Activated T-helper 1 cell treated with anti-CD3 and anti-CD28 coated beads, Interleukin-2, amount 50 U/mL, for 16 hours (primary cell): ENCODE measurements at regions not wholly inside any gene's neighbourhood (a gene's known extent, or its start where the extent isn't known, plus 50 kb on each side); places are given as distances from the start of the nearest gene placed in this dataset.

ENCODE experiments used
- DNase-seq, 2 donors: peaks; one replicate each; pipeline ENCODE4 v3.0.0-alpha.2; 2020; ENCODE audit warnings: low read depth in 1 of 2, low spot score in 1 of 2

DNA sequence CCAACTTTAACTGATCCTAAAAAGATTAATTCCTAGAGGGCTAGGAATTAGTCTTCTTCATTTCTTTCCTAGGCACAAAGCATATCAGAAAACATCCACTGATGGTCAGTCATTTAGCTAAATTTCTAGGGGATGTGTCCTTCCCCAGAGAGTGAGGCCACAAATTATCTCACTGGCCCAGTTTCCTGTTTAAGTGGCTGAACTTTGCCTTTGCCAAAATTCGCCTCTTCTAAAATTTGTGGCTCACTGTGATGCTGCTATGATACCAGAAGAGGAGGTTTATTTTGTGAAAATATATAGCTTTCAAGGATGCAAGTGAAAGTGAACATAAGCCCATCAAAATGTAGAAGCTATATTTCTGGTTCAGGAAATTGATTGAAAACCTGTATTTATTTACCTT lies 98.1 kb upstream of the FER start:
- DNase-seq, result no peak

DNA sequence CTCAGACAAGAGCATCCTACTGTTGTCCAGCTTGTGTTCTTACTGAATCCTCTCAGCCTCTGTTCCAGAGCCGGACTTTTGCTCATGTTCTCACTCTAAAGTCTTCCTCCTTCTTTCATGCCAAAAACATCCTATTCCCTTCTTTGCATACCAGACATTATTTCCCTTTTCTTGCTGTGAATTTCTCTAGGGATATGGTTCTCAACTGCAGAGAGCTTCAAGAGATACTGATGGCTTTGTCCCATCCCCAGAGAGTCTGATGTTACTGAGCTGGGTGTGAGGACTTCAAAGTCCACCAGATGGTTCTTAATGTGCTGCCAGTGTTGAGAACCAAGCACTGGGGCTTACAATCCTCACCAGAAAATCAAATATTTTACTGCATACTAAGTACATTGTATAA lies 98.6 kb upstream of the FER start:
- no peak for DNase-seq

DNA sequence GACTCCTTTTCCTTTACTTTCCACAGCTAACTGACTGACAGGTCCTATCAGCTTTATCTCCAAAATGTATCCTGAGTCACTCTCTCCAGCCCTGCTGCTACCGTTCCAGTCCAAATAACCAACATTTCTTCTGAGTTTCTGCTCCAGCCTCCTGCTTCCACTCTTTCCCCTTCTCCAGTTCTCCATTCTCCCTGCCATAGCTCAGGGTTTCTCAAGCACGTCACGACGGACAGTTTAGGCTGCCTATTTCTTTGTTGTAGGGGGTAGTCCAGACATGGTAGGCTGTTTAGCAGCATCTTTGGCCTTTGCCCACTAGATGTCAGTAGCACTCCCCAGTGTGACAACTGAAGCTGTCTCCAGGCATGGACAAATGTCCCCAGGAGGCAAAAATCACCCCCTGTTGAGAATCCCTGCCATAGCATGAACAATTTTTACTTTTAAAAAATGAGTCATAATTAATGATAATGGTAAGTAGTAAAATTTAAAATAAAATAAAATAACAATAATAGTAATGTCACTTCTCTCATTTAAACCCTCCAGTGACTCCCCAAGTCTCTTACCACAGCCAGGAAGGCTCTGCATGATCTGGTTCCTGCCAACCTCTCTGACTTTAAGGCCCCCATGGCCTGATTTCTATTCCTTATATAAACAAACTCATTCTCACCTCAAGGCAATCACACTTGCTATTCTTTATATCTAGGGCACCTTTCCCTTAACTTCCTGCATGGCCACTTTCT lies 105.4 kb upstream of the FER start:
- DNase-seq, result peak in 1 of 2 donors; percentile 4

DNA sequence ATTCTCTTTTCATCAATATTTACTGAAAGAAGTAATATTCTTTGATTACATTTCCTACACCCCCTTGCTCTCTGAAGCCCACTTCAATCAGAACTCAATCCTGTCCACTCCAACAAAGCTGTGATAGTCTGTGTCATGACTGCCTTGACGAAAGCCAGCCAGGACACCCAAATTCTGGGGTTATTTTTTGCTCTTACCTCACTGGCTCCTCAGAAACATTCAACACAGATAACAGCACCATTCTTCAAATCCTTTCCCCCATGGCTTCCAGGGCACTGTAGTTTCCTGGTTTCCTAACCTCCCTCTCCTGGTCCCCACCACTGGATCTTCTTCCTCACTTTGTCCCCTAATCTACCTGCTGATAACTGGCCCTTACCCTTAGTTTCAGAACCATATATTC lies 106.1 kb upstream of the FER start:
- DNase-seq, result no peak

DNA sequence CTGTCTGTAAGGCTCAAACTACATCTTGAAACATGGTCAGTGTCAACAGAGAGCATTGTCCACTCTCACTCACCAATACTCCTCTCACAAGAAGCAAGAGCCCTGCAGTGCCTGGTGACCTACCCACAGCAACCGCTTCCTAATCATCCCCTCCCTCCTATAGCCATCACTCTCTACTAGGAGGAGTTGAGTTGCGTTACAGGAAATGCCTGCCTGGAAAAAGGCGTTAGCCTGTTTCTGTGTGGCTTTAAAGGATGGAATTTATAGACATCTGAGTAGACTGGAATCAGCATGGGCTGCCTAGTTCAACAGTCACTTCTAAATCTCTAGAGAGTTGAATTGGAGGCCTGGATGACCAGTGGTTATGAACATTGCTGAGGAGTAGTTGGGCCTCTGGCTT lies 108.3 kb upstream of the FER start:
- DNase-seq, result no peak

DNA sequence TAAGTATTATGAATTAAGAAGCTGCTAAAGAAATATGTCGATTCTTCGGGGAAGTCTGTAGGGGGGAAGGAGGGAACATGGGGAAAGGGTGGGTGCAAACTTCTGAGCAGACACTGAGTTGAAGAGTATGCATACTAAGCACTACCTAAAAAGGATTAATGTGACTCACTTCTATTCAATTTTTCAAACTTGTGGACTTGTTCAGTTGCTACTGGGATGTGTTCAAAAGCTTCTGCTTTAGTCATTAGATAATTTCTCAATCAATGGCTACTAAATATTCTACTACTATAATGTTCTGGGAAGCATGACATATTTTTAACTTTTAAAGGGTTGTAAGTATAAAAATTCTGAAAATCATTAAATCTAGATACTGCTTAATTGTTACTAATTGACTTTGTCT lies 109.7 kb upstream of the FER start:
- DNase-seq, result no peak

DNA sequence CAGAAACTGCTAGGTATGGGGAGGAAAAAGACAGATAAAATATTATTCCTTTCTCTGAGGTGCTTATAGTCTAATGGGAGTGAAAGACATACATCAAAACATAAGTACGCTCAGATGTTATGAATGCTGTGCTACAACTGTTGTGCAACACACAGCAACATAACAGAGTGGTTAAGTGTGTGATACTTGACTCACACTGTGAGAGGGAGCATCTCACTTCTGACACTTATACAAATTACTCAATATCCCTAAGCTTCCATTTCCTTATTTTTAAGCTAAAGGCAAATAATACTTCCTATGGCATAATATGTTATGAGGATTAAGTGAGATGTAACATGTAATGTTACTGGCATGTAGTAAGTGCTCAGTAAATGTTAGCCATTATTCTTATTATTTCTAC lies 110.6 kb upstream of the FER start:
- no peak for DNase-seq

DNA sequence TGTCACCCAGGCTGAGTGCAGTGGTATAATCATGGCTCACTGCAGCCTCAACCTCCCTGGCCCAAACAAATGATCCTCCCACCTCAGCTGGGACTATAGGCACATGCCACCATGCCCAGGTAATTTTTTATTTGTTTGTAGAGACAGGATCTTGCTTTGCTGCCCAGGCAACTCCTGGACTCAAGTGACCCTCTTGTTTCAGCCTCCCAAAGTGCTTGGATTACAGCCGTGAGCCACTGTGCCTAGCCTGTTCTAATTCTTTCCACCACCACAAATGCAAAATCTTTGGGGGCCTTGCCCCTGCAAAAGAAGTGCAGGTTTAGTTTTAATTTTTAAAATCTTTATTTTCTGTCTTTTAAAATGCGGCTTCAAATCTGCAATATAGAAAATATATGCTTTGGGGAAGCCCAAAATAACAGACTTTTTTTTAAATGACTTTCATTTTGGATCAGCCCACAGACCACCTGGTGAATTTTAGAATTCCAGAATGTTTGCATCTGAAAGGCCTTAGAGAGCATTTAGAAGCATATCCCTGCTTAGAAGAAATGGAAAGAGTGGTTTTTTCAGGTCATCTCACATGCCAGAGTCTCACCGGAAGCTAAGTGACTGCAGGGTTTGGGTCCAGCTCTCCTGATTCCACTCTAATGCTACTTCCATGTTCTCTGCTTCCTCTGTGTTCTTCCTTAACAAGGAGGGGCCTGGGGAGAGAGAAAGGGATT lies 111.4 kb upstream of the FER start:
- DNase-seq, result no peak

DNA sequence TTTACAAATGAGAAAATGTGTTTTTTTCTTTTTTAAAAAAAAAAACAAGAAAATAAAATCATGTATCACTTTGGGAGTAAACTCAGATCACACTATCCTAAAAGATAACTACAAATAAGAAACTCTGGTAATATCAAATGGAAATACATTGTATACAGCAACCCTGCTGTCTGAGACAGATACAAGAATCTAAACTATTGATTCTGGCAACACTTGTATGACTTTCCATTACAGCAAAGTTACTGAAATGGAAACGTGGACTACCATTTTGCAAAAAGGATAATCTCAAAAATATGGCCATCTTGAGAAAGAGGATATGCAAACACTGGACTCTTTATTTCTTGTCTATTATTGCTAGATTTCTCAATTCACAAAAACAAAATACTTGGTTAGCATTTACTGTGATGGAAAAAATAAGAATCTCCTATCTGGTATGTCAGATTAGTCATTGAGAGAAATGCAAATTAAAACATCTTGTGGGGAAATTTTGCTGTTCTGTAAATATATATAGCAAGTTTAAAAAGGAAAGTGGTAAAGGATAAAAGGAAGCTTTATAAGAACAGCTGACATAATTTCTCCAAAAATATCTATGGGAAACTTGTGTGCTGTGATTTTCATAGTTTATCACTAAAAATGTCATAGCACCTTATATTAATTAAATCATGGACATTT lies 112.9 kb upstream of the FER start:
- DNase-seq, result no peak

DNA sequence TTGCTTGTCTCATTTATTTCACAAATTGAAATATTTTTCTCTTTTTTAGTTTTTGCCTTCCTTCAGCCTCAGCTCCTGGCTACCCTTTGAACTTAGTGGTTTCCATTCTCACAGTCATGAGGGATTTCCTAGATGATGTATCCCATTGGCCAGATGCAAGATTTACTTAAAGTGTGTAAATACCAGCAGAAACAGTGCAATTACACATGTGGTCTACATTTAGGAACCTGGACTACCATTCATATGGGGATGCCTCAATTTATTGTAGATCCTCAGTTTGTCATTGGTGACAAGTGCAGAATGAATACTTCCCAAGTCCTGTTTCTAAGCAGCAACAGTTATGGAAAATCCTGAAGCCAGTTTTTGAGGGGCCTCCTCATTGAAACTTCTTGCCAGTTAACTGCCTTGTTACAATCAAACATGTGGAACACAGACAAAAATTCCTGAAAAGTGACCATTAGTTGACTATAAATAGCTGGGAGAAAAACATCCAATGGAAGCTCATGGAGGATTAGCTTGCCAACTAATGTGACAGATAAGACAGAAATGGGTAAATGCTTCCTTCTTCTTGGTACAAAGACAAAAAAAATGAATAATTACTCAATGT lies 113.6 kb upstream of the FER start:
- no peak for DNase-seq

DNA sequence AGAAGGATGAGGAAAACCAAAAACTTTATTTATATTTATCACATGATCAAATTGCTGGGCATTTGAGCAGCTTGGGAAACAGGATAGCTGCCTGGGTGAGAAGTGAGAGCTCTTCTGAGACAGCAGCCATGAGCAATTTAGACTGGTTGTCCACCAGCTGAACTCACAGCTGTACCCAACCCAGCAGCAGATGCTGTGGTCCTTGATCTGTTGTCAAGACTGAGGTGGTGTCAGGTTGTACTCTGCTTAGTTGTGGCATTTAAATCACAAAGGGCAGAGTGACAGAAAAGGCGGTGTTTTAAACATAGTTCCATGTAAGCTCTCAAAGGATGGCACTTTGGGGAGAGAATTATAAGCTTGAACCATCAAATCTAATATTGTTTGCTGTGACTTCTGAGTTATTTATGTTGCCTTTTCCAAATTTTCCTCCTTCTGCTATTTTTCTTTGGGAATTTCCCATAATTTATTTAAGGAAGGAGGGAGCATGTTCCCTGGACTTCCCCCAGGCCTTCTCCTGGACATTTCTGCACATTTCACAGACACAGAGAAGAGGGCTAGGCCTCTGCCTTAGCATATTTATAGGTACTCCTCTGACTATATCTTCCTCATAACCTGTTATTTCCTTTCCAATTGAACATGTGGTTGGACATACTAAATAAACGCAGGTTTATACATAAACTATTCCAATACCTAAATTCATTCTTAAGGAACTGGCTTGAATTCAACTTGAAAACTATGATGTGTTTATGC lies 117.7 kb upstream of the FER start:
- no peak for DNase-seq

DNA sequence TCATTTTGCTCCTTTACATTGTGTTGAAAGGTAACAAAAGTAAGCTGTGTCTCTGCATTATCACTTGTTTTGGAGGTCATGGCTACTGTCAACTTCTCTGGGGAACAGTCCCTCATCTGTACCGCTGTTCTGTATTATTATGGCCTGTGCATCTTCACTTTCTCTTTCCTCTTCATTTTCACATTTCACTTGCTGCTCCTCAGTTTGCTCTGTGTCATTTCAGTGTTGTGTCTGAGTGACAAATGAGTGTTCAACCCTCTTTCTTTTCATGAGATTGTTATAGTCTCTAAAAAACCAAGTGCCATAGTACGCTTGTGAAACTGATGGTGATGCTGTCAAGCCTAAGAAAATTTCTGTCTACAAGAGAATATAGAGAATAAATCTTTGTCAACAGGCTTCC lies 122.0 kb upstream of the FER start:
- no peak for DNase-seq

DNA sequence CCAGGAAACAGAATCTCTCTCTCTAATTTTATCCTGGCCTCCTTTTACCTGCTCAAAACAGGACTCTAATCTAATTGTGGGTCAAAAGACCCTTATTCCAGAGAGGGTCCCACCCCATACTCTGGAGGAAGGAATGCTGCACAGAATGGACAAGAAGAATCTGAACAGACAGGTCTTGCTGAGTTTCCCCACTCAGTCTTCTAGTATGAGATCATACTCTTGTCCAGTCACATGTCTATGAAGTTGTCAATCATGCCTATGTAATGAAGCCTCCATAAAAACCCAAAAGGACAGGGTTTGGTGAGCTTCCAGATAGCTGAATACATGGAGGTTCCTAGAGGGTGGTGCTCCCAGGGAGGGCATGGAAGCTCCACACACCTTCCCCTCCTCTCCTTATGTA lies 123.9 kb upstream of the FER start:
- DNase-seq, result no peak

DNA sequence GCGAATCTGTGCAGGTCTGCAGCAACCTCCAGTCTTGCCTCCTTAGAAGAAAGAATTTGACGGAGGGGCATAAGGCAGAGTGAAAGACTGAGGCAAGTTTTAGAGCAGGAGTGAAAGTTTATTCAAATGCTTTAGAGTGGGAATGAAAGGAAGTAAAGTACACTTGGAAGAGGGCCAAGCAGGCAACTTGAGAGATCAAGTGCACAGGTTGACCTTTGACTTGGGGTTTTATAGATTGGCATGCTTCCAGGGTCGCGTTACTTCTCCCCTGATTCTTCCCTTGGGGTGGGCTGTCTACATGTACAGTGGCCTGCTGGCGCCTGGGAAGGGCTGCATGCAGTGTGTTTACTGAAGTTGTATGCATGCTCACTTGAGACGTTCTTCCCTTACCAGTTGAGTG lies 127.2 kb upstream of the FER start:
- no peak for DNase-seq

DNA sequence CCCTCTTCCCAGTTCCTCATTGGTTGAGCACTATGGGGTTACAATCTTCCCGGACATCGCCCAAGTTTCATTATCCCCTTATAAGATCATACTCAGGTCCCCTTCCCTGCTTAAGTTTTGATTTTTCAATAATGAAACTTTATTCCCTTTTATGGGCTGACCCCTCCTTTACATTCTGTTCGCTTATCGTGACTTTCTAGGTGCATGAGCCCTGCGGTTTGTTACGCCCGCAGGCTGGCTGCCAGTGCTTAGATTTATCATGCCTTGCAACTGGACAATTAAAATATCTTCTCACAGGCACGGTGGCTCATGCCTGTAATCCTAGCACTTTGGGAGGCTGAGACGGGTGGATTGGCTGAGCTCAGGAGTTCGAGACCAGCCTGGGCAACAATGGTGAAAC lies 127.9 kb upstream of the FER start:
- no peak for DNase-seq

DNA sequence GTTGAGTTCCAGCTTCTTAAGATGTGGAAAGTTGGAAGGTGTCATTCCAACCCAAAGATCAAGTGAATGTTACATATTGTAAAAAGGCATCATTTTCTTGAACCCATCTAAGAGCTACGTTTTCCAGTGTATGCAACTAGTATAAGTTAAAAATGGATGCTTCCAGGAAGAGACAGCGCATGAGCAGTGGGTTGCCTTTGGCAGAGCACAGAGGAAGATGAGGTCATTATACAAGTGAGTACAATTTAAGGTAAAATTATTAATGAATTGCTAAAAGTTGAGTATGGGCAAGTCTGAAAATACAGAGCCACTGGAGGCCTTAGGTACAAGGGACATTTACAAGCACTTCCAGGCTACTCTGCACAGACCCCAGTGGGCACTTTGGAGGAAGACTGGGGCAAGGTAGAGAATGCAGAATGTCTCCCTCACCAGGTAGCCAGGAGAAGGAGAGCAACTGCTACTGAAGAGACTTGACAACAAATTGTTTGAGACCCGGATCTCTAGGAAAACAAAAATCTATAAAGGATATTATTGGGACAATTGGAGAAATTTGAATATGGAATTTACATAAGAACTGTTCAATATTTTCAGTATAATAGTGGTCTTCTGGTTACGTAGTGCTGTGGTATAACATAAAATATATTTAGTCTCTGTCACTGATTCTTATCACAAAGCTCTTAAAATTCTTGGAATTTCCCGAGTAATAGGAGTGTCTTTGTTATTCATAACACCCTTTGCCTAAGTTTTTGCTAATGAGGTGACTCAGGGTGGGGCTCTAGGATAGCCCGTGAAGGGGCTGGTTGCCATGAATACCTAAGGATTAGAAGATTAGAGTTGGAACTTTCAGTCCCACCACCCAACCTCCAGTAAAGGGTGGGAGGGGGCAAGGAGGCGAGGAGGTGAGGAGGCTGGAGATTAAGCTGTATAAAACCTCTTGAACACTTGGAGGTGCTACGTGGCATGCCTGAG lies 129.9 kb upstream of the FER start:
- no peak for DNase-seq

DNA sequence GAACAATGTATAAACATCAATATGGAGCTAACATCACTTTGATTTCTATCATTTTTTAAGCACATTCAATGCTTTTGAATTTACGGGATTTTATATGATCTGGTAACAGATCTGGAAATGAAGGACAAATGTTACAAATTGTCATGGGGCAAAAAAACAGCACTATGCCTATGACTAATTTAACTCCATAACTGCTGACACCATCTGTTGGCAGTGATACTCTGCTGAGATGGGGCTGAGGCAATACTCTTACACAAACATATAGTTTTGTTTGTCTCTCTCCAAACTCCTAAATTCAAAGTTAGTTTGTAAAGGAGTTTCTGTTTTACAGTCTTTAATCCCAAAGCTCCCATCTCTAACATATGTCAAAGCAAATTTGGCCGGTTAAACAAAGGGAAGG lies 132.5 kb upstream of the FER start:
- no peak for DNase-seq

DNA sequence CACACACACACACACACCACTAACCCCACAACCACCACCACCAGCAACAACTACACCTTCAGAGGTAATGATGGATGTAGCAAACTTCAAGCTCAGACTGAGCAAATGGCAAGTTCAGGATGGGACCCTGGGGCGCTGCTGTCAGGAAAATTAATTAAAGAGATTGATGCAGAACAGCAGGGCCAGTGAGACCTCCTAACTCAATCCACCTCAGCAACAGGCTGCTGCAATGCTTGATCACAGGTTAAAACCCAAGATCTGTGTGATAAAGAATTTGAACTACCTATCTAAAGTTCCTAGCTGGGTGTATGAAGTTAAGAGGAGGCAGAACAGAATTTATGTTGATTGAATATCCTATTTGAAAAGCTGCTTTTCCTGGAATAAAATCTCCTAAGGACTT lies 140.3 kb upstream of the FER start:
- DNase-seq, result no peak

DNA sequence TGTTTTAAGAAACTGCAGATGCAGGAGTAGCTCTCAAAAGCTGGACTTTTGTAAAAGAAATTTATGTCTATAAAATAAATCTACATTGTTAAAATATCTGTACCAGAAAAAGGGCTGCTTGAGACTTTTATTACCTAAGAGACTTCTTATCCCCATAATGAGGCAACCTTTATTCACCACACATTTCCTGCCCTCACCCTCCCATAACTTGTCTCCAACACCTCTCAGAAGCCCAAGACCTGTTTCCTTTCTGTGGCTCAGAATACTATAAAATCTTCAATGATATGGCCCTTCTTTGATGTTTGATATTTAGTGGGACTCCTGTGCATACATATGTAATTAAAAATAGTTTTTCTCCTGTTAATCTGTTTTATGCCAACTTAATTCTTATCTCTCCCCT lies 141.5 kb upstream of the FER start:
- no peak for DNase-seq

DNA sequence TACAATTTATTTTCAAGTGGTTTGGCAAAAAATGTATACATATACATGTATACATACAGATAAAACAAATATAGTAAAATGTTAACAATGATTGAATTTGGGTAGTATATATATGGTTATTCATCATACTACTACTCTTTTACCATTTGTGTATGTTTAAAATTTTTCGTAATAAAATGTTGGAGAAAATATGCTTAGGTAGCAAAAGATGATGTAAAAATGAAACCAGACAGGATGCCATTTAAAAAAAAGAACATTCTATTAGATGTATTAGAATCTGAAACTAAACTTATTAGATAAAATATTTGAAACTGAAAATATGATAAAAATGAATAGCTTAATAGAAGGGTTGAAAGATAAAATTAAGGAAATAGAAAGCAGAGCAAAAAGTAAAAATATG lies 144.9 kb upstream of the FER start:
- no peak for DNase-seq
